NCI-H69 (cell line): ENCODE measurements at regions not wholly inside any gene's neighbourhood (a gene's known extent, or its start where the extent isn't known, plus 50 kb on each side); places are given as distances from the start of the nearest gene placed in this dataset.
"Not testable (repeated sequence)": the region's sequence is repeated elsewhere in the genome, so short reads cannot be mapped to it uniquely, and the experiment has no call there.

Experiments
- DNase-seq: peaks from one replicate; lab custom pipeline; 2025; lab: John Stamatoyannopoulos, UW

- peak; percentile 7 for DNase-seq
Measured at GRCh38 chr1:46878173-46878782, 63.0 kb downstream of the CYP4A11 start.

- DNase-seq: not testable (repeated sequence)
Measured at GRCh38 chr1:46876093-46876492, 65.2 kb downstream of the CYP4A11 start.
